ENCODE measurements at regions not wholly inside any gene's neighbourhood (a gene's known extent, or its start where the extent isn't known, plus 50 kb on each side); places are given as distances from the start of the nearest gene placed in this dataset.

DNA sequence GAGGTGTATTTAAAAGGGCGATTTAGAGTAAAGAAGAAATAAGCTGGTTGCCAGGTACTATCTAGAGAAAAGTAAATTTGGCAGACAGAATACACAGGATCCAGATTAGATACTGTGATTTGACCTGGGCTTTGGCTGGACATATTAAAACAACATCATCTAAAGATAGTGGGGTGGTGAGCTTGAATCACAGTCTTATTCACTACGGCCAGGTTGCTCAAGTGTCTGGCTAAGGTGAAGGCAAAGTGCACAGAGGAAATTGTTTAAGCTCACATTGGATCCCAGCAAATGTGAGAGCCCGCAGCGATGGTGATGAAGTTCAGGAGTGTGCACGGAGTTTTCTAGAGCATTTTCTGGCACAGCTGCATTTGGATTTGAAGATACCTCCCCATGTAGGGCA is 398.2 kb upstream of the MEF2C start:
- Histone ChIP-seq H3K27me3 (no peaks in the 10 kb centered on the region), H3K36me3 (no peaks in the 10 kb centered on the region), H3K4me3 (no peak overlapping the region), H3K4me1 (no peaks in the 10 kb centered on the region), H3K27ac (no peak overlapping the region), H3K9me3 (no peaks in the 10 kb centered on the region)
- TF ChIP-seq EP300 (IDR thresholded peaks at IDR 0.05) (no peak), POLR2A (IDR thresholded peaks at IDR 0.05) (no peak), POLR2AphosphoS5 (IDR thresholded peaks at IDR 0.05) (no peak)
- TF ChIP-seq, protein P1, sequence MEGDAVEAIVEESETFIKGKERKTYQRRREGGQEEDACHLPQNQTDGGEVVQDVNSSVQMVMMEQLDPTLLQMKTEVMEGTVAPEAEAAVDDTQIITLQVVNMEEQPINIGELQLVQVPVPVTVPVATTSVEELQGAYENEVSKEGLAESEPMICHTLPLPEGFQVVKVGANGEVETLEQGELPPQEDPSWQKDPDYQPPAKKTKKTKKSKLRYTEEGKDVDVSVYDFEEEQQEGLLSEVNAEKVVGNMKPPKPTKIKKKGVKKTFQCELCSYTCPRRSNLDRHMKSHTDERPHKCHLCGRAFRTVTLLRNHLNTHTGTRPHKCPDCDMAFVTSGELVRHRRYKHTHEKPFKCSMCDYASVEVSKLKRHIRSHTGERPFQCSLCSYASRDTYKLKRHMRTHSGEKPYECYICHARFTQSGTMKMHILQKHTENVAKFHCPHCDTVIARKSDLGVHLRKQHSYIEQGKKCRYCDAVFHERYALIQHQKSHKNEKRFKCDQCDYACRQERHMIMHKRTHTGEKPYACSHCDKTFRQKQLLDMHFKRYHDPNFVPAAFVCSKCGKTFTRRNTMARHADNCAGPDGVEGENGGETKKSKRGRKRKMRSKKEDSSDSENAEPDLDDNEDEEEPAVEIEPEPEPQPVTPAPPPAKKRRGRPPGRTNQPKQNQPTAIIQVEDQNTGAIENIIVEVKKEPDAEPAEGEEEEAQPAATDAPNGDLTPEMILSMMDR (IDR thresholded peaks at IDR 0.05): no peak
- WGBS, 2 donors (ENCODE audit: low coverage in 1 of 2): 80 to 86% methylated on average over 1 to 5 of the region's 5 CpGs
- ATAC-seq: no peak

DNA sequence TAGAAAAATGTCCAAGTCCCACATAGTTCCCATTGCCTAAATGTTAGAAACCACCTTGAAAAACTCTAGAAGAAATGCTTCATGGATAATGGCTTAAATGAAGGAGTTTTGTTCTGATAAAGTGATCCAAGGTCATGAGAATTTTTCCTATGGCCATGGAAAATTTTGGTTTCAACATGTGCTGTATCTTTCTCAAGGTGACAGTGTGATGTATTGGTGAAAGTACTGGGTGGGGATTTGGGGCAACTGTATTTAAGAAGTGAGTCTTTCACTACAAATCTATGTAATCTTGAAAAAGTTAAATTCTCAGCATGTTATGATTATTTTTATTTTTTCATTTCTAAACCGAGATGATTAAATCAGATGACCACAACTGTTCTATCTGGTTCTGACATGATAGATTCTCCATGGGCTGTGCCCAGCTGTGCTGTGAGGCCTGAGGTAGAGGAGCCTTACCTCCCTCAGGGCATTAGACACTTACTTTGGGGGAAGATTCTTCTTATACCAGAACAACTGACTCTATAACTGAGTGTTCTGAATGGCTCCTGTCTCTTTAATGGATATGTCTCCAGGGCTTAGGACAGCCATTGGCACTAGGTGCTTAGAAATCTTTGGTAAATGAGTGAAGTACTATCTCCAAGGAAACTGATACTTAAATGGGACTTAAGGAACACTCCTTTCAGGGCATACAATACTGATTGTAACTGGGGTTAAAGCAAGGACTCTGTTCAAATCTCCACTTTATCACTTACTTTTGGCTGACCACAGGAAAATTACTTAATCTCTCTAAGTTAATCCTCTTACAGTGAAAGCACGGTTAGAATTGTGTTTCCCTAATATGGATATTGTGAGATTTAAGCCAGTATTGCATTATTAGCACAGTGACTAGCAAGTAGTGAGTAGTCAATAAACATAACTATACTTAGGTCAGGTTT is 397.4 kb upstream of the MEF2C start:
- Histone ChIP-seq H3K9me3 (no peaks in the 10 kb centered on the region), H3K4me1 (no peaks in the 10 kb centered on the region), H3K4me3 (no peak overlapping the region), H3K27me3 (no peaks in the 10 kb centered on the region), H3K27ac (no peak overlapping the region), H3K36me3 (no peaks in the 10 kb centered on the region)
- 40 to 56% methylated on average over 2 of the region's 2 CpGs for WGBS, 2 donors (ENCODE audit: low coverage in 1 of 2)
- no peak for ATAC-seq
- TF ChIP-seq POLR2A (IDR thresholded peaks at IDR 0.05) (no peak), POLR2AphosphoS5 (IDR thresholded peaks at IDR 0.05) (no peak), EP300 (IDR thresholded peaks at IDR 0.05) (no peak)
- TF ChIP-seq, protein P1 (IDR thresholded peaks at IDR 0.05): no peak

DNA sequence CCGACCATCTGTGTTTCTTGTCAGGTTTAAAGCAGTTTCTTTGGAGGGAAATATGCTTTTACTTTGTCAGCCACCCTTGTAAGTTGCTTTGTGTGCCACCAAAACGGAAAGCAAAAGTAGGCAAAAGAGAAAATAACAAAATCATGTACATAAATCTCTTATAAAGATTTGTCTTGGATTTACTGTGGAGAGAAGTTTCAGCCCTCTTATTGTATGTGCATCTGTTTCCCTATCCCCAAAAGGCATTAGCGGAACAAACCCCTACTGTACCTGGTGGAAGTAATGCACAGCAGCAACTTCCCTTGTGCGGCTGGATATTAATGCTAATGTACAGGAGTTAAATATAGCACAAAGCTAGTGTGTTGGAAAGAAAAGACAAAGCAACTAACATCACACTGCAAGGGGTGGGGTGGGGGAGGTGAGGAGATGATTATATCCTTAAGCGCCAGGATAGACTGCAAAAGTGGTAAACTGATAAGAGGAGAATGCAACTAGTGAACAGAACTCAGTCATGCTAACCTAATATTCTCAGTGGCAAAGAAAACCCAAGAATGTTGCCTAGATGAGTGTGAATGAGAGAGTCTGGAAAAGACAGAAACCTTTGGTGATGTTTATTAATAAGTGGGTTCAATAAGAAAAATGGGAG is 396.5 kb upstream of the MEF2C start:
- H3K4me3 ChIP-seq: no peak overlapping the region
- H3K27me3 ChIP-seq: no peaks in the 10 kb centered on the region
- 85 to 91% methylated on average over 4 to 5 of the region's 5 CpGs for WGBS, 2 donors (ENCODE audit: low coverage in 1 of 2)
- H3K36me3 ChIP-seq: no peaks in the 10 kb centered on the region
- H3K4me1 ChIP-seq: no peaks in the 10 kb centered on the region
- no peak for TF ChIP-seq POLR2AphosphoS5 (IDR thresholded peaks at IDR 0.05)
- no peak for TF ChIP-seq POLR2A (IDR thresholded peaks at IDR 0.05)
- no peak for TF ChIP-seq EP300 (IDR thresholded peaks at IDR 0.05)
- TF ChIP-seq, protein P1 (IDR thresholded peaks at IDR 0.05): no peak
- ATAC-seq: no peak
- H3K9me3 ChIP-seq: no peaks in the 10 kb centered on the region
- H3K27ac ChIP-seq: no peak overlapping the region

DNA sequence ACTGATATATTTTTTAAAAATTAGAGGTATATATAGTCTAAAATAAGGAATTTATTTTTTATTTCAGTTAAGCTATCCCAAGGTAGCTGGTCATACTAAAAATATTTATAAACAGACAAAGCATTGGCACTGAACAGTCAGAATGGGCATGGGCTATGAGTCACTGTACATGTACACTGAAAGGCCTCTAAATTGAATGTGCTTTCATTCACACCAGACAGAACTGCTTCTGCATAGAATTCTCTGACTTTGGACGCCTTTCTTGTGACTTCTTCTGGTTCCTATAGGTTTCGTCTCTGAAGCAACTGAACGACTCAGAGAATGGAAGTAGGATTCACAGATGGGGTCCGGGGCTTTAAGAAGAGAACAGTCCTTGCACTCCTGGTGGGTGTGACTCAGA is 394.8 kb upstream of the MEF2C start:
- TF ChIP-seq POLR2AphosphoS5 (IDR thresholded peaks at IDR 0.05): no peak
- TF ChIP-seq, protein P1 (IDR thresholded peaks at IDR 0.05): no peak
- no peak for TF ChIP-seq EP300 (IDR thresholded peaks at IDR 0.05)
- TF ChIP-seq POLR2A (IDR thresholded peaks at IDR 0.05): no peak
- ATAC-seq: no peak
- Histone ChIP-seq H3K27ac (no peak overlapping the region), H3K4me1 (no peaks in the 10 kb centered on the region), H3K36me3 (no peaks in the 10 kb centered on the region), H3K4me3 (no peak overlapping the region), H3K27me3 (no peaks in the 10 kb centered on the region), H3K9me3 (no peaks in the 10 kb centered on the region)
- 94 to 96% methylated on average over 4 of the region's 4 CpGs for WGBS, 2 donors (ENCODE audit: low coverage in 1 of 2)
